ENCODE measurements at regions not wholly inside any gene's neighbourhood (a gene's known extent, or its start where the extent isn't known, plus 50 kb on each side); places are given as distances from the start of the nearest gene placed in this dataset.

DNA sequence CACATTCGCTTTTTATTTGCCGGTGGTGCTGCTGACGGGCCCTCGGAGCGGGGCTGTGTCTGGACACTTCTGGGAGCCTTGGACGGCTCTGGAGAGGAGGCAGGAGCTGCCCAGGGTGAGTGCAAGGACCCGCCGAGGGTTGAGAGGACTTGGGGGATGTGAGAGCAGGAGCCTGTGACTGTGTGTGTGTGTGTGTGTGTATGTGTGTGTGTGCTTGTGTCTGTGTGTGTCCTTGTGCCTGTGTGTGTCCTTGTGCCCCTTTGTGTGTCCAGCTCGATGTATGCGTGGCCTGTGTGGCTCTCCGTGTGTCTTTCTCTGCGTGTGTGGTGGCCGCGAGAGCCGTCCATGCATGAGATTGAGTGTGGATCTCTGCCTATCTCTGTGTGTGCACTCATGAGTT lies 179.6 kb upstream of the MYL2 start:
- Histone ChIP-seq H3K9ac (ENCODE audit: insufficient read depth in 1 of 2, low read length in 2 of 2) (no peak overlapping the region), H3K4me1 (ENCODE audit: control insufficient read depth in 5 of 5, insufficient read depth in 5 of 5, low read length in 5 of 5) (no peaks in the 10 kb centered on the region), H3K36me3 (ENCODE audit: control insufficient read depth in 4 of 4, insufficient read depth in 4 of 4, low read length in 4 of 4) (no peaks in the 10 kb centered on the region), H3K9me3 (ENCODE audit: control insufficient read depth in 4 of 4, insufficient read depth in 3 of 4, low read length in 3 of 4) (peaks cover 0 to 2% (median 0%) of the 10 kb centered on the region in 4 donors), H3K27ac (ENCODE audit: low read depth in 1 of 2, low read length in 1 of 2) (no peak overlapping the region), H3K4me3 (no peak overlapping the region), H3K27me3 (ENCODE audit: control insufficient read depth in 3 of 3, insufficient read depth in 3 of 3, low read length in 2 of 3) (peaks cover 0 to 2% (median 0%) of the 10 kb centered on the region in 3 donors)
- TF ChIP-seq, protein P1, sequence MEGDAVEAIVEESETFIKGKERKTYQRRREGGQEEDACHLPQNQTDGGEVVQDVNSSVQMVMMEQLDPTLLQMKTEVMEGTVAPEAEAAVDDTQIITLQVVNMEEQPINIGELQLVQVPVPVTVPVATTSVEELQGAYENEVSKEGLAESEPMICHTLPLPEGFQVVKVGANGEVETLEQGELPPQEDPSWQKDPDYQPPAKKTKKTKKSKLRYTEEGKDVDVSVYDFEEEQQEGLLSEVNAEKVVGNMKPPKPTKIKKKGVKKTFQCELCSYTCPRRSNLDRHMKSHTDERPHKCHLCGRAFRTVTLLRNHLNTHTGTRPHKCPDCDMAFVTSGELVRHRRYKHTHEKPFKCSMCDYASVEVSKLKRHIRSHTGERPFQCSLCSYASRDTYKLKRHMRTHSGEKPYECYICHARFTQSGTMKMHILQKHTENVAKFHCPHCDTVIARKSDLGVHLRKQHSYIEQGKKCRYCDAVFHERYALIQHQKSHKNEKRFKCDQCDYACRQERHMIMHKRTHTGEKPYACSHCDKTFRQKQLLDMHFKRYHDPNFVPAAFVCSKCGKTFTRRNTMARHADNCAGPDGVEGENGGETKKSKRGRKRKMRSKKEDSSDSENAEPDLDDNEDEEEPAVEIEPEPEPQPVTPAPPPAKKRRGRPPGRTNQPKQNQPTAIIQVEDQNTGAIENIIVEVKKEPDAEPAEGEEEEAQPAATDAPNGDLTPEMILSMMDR (IDR thresholded peaks at IDR 0.05; ENCODE audit: control extremely low read depth, extremely low read depth): no peak
- WGBS, 2 donors: 82 to 95% methylated on average over 15 of the region's 15 CpGs
- ATAC-seq (ENCODE audit: insufficient read depth, low FRiP score): no peak
- no peak for DNase-seq

DNA sequence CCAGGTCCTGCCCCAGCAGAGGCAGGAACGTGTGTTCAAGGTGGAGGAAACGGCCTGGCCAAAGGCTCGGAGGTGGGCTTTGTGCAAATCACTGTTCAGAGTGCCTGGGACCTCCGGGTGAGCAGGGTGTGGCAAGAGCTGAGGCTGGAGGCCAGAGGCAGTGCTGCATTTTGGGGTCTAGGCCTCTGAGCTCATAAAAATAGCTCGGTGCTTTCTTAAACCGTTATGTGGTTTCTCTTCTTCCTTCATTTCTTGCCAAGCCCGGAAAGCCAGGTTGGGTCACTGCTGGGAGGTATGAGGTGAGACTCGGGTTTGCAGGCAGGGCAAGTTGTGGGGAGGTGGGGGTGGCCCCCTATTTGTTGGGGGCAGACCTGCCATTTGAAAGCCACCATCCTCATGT lies 178.8 kb upstream of the MYL2 start:
- Histone ChIP-seq H3K9ac (ENCODE audit: insufficient read depth in 1 of 2, low read length in 2 of 2) (no peak overlapping the region), H3K27ac (ENCODE audit: low read depth in 1 of 2, low read length in 1 of 2) (no peak overlapping the region), H3K4me1 (ENCODE audit: control insufficient read depth in 5 of 5, insufficient read depth in 5 of 5, low read length in 5 of 5) (no peaks in the 10 kb centered on the region), H3K9me3 (ENCODE audit: control insufficient read depth in 4 of 4, insufficient read depth in 3 of 4, low read length in 3 of 4) (peaks cover 0 to 2% (median 0%) of the 10 kb centered on the region in 4 donors), H3K36me3 (ENCODE audit: control insufficient read depth in 4 of 4, insufficient read depth in 4 of 4, low read length in 4 of 4) (no peaks in the 10 kb centered on the region), H3K27me3 (ENCODE audit: control insufficient read depth in 3 of 3, insufficient read depth in 3 of 3, low read length in 2 of 3) (peaks cover 0 to 7% (median 3%) of the 10 kb centered on the region in 3 donors), H3K4me3 (no peak overlapping the region)
- no peak for DNase-seq
- TF ChIP-seq, protein P1 (IDR thresholded peaks at IDR 0.05; ENCODE audit: control extremely low read depth, extremely low read depth): no peak
- WGBS, 2 donors: 36 to 52% methylated on average over 8 of the region's 8 CpGs
- no peak for ATAC-seq (ENCODE audit: insufficient read depth, low FRiP score)

DNA sequence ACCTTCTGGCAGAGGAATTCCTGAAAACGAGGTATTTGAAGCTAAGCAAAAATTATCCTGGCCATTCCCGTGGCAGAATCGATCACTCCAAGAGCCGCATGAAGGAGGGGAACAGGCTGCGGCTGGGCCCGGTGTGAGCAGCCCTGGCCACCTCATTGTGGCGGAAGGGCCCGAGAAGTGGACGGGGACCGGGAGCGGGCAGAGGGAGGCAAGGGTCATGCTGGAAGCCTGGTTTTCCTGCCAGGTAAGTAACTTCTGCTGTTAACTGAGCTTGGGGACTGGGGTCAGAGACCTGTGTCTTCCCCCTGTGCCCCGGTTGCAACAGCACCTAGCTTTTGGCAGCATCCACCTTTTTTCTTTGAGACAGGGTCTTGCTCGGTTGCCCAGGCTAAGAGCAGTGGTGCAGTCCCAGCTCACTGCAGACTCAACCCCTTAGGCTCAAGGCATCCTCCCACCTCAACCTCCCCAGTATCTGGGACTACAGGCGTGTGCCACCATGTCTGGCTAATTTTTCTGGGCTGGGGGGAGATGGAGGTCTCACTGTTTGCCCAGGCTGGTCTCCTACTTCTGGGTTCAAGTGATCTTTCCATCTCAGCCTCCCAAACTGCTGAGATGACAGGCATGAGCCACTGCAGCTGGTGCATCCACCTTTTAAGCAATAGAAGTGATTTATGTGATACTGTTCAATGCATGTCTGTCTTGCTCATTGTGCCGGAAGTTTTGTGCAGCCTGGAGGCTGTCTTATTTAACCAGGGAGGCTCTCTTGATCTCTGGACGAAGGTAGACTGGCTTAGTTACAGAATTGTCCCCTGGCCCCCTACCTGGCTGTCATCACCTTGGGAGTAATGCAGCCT lies 174.0 kb upstream of the MYL2 start:
- Histone ChIP-seq H3K9me3 (ENCODE audit: control insufficient read depth in 4 of 4, insufficient read depth in 3 of 4, low read length in 3 of 4) (no peaks in the 10 kb centered on the region), H3K4me1 (ENCODE audit: control insufficient read depth in 5 of 5, insufficient read depth in 5 of 5, low read length in 5 of 5) (peaks cover 0 to 7% (median 0%) of the 10 kb centered on the region in 5 donors), H3K9ac (ENCODE audit: insufficient read depth in 1 of 2, low read length in 2 of 2) (no peak overlapping the region), H3K27me3 (ENCODE audit: control insufficient read depth in 3 of 3, insufficient read depth in 3 of 3, low read length in 2 of 3) (peaks cover 0 to 7% (median 5%) of the 10 kb centered on the region in 3 donors), H3K36me3 (ENCODE audit: control insufficient read depth in 4 of 4, insufficient read depth in 4 of 4, low read length in 4 of 4) (no peaks in the 10 kb centered on the region), H3K27ac (ENCODE audit: low read depth in 1 of 2, low read length in 1 of 2) (no peak overlapping the region), H3K4me3 (no peak overlapping the region)
- ATAC-seq (ENCODE audit: insufficient read depth, low FRiP score) (no peak), DNase-seq (no peak)
- TF ChIP-seq, protein P1 (IDR thresholded peaks at IDR 0.05; ENCODE audit: control extremely low read depth, extremely low read depth): no peak
- WGBS, 2 donors: 68 to 83% methylated on average over 16 of the region's 16 CpGs

Measured in lung (tissue), 11 donors.